ENCODE measurements at regions not wholly inside any gene's neighbourhood (a gene's known extent, or its start where the extent isn't known, plus 50 kb on each side); places are given as distances from the start of the nearest gene placed in this dataset.
A peak's percentile ranks its signal among the peaks of the same experiment; 100 is the strongest.
"Not testable (repeated sequence)": the region's sequence is repeated elsewhere in the genome, so short reads cannot be mapped to it uniquely, and the experiment has no call there.

DNA sequence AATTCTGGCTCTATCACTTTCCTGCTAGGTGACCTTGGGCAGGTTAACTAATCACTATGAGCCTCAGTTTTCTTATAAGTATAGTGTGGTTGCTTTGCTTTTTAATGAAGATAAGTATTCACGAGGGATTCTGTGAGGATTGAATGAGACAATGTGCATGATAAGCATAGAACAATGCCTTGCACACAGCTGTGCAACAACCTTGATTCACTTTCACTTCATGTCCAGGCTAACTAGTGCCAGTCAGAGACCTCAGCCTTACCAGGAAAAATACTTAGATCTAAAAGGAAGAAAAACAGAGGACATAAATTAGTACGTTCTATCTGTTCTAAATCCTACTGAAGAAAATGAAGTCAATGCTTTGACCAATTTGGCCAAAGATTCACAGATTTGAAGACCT lies 101.0 kb upstream of the NBPF9 start:
- not testable (repeated sequence) for H3K36me3 ChIP-seq (ENCODE audit: control insufficient read depth in 2 of 2, insufficient read depth in 2 of 2, low read length in 1 of 2); H3K9me3 ChIP-seq (ENCODE audit: control insufficient read depth in 2 of 2, insufficient read depth in 1 of 2, low read depth in 1 of 2, low read length in 1 of 2); H3K27me3 ChIP-seq (ENCODE audit: control insufficient read depth in 1 of 2, insufficient read depth in 2 of 2, low read length in 2 of 2); H3K4me3 ChIP-seq (ENCODE audit: low read depth in 1 of 2, low read length in 2 of 2); H3K4me1 ChIP-seq (ENCODE audit: control insufficient read depth in 2 of 2, insufficient read depth in 2 of 2, low read length in 1 of 2); H3K27ac ChIP-seq (ENCODE audit: low read depth in 2 of 2, low read length in 1 of 2)
- no CpG with 5 or more reads among the region's 2 CpGs for WGBS, 2 donors

- not testable (repeated sequence) for H3K27me3 ChIP-seq (ENCODE audit: control insufficient read depth in 1 of 2, insufficient read depth in 2 of 2, low read length in 2 of 2); H3K9me3 ChIP-seq (ENCODE audit: control insufficient read depth in 2 of 2, insufficient read depth in 1 of 2, low read depth in 1 of 2, low read length in 1 of 2); H3K4me3 ChIP-seq (ENCODE audit: low read depth in 1 of 2, low read length in 2 of 2); H3K27ac ChIP-seq (ENCODE audit: low read depth in 2 of 2, low read length in 1 of 2); H3K36me3 ChIP-seq (ENCODE audit: control insufficient read depth in 2 of 2, insufficient read depth in 2 of 2, low read length in 1 of 2); H3K4me1 ChIP-seq (ENCODE audit: control insufficient read depth in 2 of 2, insufficient read depth in 2 of 2, low read length in 1 of 2)
- no CpG with 5 or more reads among the region's 1 CpG for WGBS, 2 donors
Measured at GRCh38 chr1:149208836-149209235, 105.5 kb upstream of the NBPF9 start.

DNA sequence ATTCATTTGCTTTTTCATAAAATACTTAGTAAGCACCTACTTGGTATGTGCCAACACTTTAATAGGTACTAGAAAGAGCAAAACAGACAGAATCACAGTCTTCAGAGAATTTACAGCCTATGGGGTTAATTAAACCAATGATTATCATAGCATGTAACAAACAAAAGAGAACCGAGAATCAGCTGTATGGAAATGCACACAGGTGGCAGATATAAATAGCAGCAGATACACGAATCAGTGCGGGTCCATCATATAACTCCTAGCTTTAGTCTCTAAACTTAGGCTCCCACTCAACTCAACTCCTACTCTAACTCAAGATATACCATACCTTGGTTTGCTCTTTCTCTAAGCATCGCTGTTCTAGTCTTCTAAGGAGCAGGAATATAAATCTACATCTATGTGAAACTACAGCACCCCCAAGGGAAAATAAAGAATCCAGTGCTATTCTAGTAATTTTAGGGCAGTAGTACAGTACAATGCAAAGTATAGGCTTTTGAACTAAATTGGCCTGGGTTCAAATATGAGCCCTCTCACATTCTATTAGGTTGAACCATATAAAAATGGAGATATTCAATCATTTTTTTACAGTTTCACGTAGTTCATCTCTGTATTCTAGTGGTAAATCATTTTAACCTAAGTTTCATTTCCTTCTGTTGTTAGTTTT lies 108.5 kb upstream of the NBPF9 start:
- 91 to 92% methylated on average over 1 of the region's 5 CpGs for WGBS, 2 donors
- H3K27ac ChIP-seq (ENCODE audit: low read depth in 2 of 2, low read length in 1 of 2); H3K4me3 ChIP-seq (ENCODE audit: low read depth in 1 of 2, low read length in 2 of 2); H3K4me1 ChIP-seq (ENCODE audit: control insufficient read depth in 2 of 2, insufficient read depth in 2 of 2, low read length in 1 of 2); H3K9me3 ChIP-seq (ENCODE audit: control insufficient read depth in 2 of 2, insufficient read depth in 1 of 2, low read depth in 1 of 2, low read length in 1 of 2); H3K27me3 ChIP-seq (ENCODE audit: control insufficient read depth in 1 of 2, insufficient read depth in 2 of 2, low read length in 2 of 2); H3K36me3 ChIP-seq (ENCODE audit: control insufficient read depth in 2 of 2, insufficient read depth in 2 of 2, low read length in 1 of 2): not testable (repeated sequence)

DNA sequence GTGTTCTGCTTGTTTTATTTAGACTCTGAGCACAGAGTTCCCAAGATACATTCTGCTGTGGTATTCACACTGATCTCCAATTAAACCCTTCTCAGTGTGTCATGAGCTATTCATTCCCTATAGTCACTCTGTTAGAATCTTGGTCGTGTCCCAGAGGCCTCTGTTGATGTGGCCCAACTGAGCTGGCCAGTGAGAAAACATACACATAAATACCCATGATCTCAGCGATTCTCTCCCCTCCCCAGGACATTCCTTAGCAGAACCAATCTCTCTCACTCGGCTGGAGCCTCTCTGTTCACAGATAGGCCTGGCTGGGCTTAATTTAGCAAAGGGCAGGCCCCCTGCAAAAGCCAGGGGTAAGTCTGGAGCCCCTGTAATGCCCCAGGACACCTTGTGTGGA lies 109.6 kb upstream of the NBPF9 start:
- not testable (repeated sequence) for H3K27ac ChIP-seq (ENCODE audit: low read depth in 2 of 2, low read length in 1 of 2); H3K4me1 ChIP-seq (ENCODE audit: control insufficient read depth in 2 of 2, insufficient read depth in 2 of 2, low read length in 1 of 2); H3K9me3 ChIP-seq (ENCODE audit: control insufficient read depth in 2 of 2, insufficient read depth in 1 of 2, low read depth in 1 of 2, low read length in 1 of 2); H3K4me3 ChIP-seq (ENCODE audit: low read depth in 1 of 2, low read length in 2 of 2); H3K27me3 ChIP-seq (ENCODE audit: control insufficient read depth in 1 of 2, insufficient read depth in 2 of 2, low read length in 2 of 2); H3K36me3 ChIP-seq (ENCODE audit: control insufficient read depth in 2 of 2, insufficient read depth in 2 of 2, low read length in 1 of 2)
- 15 to 25% methylated on average over 1 of the region's 3 CpGs for WGBS, 2 donors

DNA sequence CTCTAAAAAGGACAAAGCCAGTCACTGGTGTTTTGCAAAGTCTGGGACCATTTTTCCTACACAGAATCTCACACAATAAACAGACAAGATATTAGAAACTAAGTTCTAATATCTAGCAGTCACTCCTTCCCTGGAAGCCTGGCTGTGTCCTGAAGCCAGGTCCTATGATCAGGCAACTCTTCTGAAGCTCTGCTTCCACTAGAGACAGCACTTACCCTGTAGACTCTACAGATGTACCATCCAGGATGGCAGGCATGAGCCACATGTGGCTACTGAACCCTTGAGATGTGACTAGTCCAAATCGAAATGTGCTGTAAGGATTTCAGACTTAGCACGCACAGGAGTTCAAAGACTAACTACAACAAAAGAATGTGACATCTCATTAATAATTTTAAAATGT lies 110.3 kb upstream of the NBPF9 start:
- not testable (repeated sequence) for H3K4me3 ChIP-seq (ENCODE audit: low read depth in 1 of 2, low read length in 2 of 2); H3K4me1 ChIP-seq (ENCODE audit: control insufficient read depth in 2 of 2, insufficient read depth in 2 of 2, low read length in 1 of 2); H3K27ac ChIP-seq (ENCODE audit: low read depth in 2 of 2, low read length in 1 of 2); H3K27me3 ChIP-seq (ENCODE audit: control insufficient read depth in 1 of 2, insufficient read depth in 2 of 2, low read length in 2 of 2); H3K36me3 ChIP-seq (ENCODE audit: control insufficient read depth in 2 of 2, insufficient read depth in 2 of 2, low read length in 1 of 2); H3K9me3 ChIP-seq (ENCODE audit: control insufficient read depth in 2 of 2, insufficient read depth in 1 of 2, low read depth in 1 of 2, low read length in 1 of 2)
- WGBS, 2 donors: no CpG with 5 or more reads among the region's 2 CpGs

- H3K27ac ChIP-seq (ENCODE audit: low read depth in 2 of 2, low read length in 1 of 2); H3K4me3 ChIP-seq (ENCODE audit: low read depth in 1 of 2, low read length in 2 of 2); H3K27me3 ChIP-seq (ENCODE audit: control insufficient read depth in 1 of 2, insufficient read depth in 2 of 2, low read length in 2 of 2); H3K9me3 ChIP-seq (ENCODE audit: control insufficient read depth in 2 of 2, insufficient read depth in 1 of 2, low read depth in 1 of 2, low read length in 1 of 2); H3K36me3 ChIP-seq (ENCODE audit: control insufficient read depth in 2 of 2, insufficient read depth in 2 of 2, low read length in 1 of 2); H3K4me1 ChIP-seq (ENCODE audit: control insufficient read depth in 2 of 2, insufficient read depth in 2 of 2, low read length in 1 of 2): not testable (repeated sequence)
- 92 to 100% methylated on average over 1 of the region's 7 CpGs for WGBS, 2 donors
Measured at GRCh38 chr1:149218080-149218988, 115.0 kb upstream of the NBPF9 start.

DNA sequence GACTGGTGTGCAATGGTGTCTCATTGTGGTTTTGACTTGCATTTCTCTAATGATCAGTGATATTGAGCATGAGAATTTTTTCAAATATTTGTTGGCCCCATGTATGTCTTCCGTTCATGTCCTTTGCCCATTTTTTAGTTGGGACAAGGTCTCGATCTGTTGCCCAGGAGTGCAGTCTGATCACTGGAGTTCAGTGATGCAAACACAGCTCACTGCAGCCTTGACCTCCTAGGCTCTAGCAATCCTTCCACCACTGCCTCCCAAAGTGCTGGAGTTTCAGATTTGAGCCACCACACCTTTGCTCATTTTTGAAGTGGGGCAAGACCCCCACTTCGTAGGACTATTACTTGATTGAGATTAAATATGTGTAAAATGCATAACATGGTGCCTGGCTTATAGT lies 116.2 kb upstream of the NBPF9 start:
- not testable (repeated sequence) for H3K4me1 ChIP-seq (ENCODE audit: control insufficient read depth in 2 of 2, insufficient read depth in 2 of 2, low read length in 1 of 2); H3K9me3 ChIP-seq (ENCODE audit: control insufficient read depth in 2 of 2, insufficient read depth in 1 of 2, low read depth in 1 of 2, low read length in 1 of 2); H3K27ac ChIP-seq (ENCODE audit: low read depth in 2 of 2, low read length in 1 of 2); H3K27me3 ChIP-seq (ENCODE audit: control insufficient read depth in 1 of 2, insufficient read depth in 2 of 2, low read length in 2 of 2); H3K4me3 ChIP-seq (ENCODE audit: low read depth in 1 of 2, low read length in 2 of 2); H3K36me3 ChIP-seq (ENCODE audit: control insufficient read depth in 2 of 2, insufficient read depth in 2 of 2, low read length in 1 of 2)
- WGBS, 2 donors: no CpG with 5 or more reads among the region's 3 CpGs

DNA sequence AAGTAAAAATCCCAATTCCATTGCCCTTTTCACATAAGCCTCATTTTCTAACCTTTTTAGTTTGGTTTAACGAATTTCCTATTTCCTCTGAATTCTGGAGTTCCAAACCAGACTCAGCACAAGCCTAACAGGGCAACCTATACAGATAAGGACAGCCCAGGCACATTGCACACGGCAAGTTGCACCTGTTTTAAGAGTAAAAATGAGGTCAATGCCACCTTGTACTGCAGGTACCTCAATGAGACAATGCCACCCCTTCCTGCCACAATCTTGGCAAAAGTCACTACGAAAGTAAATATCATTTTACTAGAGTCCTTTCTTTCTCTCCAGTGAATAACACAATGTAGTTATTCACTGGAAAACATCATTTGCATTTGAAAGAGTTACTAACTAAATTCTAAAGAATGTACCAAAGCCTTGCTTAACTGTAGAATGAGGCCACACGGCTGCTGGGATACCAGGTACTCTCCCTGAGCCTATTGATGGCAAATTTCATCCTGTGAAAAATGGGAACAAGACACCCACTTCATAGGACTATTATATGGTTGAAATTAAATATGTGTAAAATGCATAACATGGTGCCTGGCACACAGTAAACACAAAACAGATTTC lies 117.2 kb upstream of the NBPF9 start:
- not testable (repeated sequence) for H3K9me3 ChIP-seq (ENCODE audit: control insufficient read depth in 2 of 2, insufficient read depth in 1 of 2, low read depth in 1 of 2, low read length in 1 of 2); H3K27ac ChIP-seq (ENCODE audit: low read depth in 2 of 2, low read length in 1 of 2); H3K27me3 ChIP-seq (ENCODE audit: control insufficient read depth in 1 of 2, insufficient read depth in 2 of 2, low read length in 2 of 2); H3K4me3 ChIP-seq (ENCODE audit: low read depth in 1 of 2, low read length in 2 of 2); H3K36me3 ChIP-seq (ENCODE audit: control insufficient read depth in 2 of 2, insufficient read depth in 2 of 2, low read length in 1 of 2); H3K4me1 ChIP-seq (ENCODE audit: control insufficient read depth in 2 of 2, insufficient read depth in 2 of 2, low read length in 1 of 2)
- WGBS, 2 donors: no CpG with 5 or more reads among the region's 4 CpGs

- H3K27ac ChIP-seq (ENCODE audit: low read depth in 2 of 2, low read length in 1 of 2): peak overlapping the region; percentile 71 to 82
- H3K36me3 ChIP-seq (ENCODE audit: control insufficient read depth in 2 of 2, insufficient read depth in 2 of 2, low read length in 1 of 2); H3K4me1 ChIP-seq (ENCODE audit: control insufficient read depth in 2 of 2, insufficient read depth in 2 of 2, low read length in 1 of 2); H3K9me3 ChIP-seq (ENCODE audit: control insufficient read depth in 2 of 2, insufficient read depth in 1 of 2, low read depth in 1 of 2, low read length in 1 of 2); H3K4me3 ChIP-seq (ENCODE audit: low read depth in 1 of 2, low read length in 2 of 2); H3K27me3 ChIP-seq (ENCODE audit: control insufficient read depth in 1 of 2, insufficient read depth in 2 of 2, low read length in 2 of 2): not testable (repeated sequence)
- WGBS, 2 donors: 51 to 62% methylated on average over 2 to 3 of the region's 7 CpGs
Measured at GRCh38 chr1:149227933-149228665, 124.7 kb upstream of the NBPF9 start.

Measured in esophagus (tissue), 2 donors.